Left ventricle myocardium superior (tissue), 1 donor: ENCODE measurements at regions not wholly inside any gene's neighbourhood (a gene's known extent, or its start where the extent isn't known, plus 50 kb on each side); places are given as distances from the start of the nearest gene placed in this dataset.

Experiments
- ATAC-seq: fragments of 200-7000 bp; cut with Tn5 transposase; one replicate; pipeline ENCODE4 v1.9.1; 2020; ENCODE audit warnings: mild to moderate bottlenecking, moderate library complexity
- DNase-seq: peaks from one replicate; pipeline ENCODE4 v3.0.0-alpha.2; 2020
- intact Hi-C: fragments of 100-400 bp; cut with micrococcal nuclease; formaldehyde crosslinking; loops from one replicate; pipeline ENCODE4 v1.11.0; 2022
- donor health status: DM: no; HTN: yes; CAD: no; lungs with severe emphysema.

- intact Hi-C loops: no loop called here
- ATAC-seq (no peak), DNase-seq (no peak)
Measured at GRCh38 chr4:133920236-133920635, 281.4 kb downstream of the PABPC4L start.

- no peak for ATAC-seq
- intact Hi-C loops: no loop called here
- DNase-seq: no peak
Measured at GRCh38 chr4:133910165-133910564, 291.4 kb downstream of the PABPC4L start.

DNA sequence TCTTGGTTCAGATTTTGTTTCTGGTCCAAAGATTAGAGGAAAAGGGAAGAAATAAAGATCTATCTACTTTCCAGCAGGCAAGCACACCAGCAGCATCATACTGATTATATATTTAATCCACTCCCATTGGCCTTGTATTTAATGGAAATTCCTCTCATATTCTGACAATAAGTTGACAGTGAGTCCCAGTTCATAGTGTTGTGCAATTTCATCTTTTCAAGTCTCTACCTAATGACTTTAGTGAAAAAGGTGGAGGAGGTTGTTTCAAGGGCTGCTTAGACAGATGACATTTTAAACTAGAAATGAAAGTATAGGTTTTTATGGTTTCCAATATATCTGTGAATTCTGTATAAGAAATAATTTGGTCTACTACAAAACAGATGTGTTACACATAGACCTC lies 298.6 kb downstream of the PABPC4L start:
- DNase-seq: no peak
- no peak for ATAC-seq
- intact Hi-C loops: no loop called here

DNA sequence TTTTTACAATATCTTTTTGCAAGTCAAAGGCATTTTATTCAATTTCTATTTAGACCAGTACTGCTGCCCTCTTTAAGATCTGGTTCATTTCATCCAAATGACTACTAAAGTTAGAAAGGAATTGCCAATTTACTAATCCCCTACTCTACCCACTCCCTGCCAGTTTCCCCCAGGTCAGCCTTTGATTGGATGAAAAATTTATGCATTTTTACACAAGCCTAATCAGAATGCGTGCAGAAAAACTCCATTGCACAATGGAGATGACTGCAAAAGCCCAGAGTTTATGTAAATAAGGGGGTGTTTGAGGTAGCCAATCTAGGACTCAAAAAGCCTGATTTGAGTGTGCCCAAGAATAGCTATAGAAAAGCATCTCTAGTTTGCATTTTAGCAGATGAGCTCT lies 310.6 kb downstream of the PABPC4L start:
- no peak for ATAC-seq
- intact Hi-C loops: no loop called here
- DNase-seq: no peak

GRCh38 chr4:133887723-133888122 lies 313.9 kb downstream of the PABPC4L start:
- DNase-seq (no peak), ATAC-seq (no peak)
- intact Hi-C loops: no loop called here

DNA sequence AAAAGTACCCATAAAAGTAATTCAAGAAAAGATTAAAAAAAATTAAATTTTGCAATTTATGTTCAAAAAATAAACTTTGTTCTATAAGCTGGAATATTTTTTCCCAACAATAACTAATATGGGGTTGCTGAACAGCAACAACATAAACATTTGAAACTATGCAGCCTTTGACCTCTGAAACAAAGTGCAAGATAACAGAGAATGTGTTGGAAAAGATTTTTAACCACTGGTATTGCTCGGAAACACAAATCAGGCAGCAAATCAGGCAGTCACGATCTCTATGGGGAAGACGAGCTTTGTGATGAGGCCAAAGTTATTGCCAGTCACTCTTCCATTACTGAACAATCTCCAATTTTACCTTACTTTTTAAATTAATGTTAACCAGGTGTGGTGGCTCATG lies 332.1 kb downstream of the PABPC4L start:
- intact Hi-C loops: no loop called here
- DNase-seq (no peak), ATAC-seq (no peak)

DNA sequence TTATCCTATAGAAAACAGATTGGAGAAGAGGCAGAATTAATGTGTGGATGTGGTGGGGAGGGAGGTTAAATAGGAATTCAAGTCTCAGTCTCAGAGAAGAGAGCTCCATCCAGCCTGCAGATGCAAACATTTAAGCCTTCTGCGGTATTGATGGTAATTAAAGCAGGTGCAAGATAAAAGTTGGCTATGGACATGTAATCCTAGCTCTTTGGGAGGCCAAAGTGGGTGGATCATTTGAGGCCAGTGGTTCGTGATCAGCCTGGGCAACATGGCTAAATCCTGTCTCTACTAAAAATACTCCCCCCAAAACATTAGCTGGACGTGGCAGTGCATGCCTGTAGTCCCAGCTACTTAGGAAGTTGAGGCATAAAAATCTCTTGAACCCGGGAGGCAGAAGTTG lies 332.7 kb downstream of the PABPC4L start:
- no peak for DNase-seq
- intact Hi-C loops: no loop called here
- no peak for ATAC-seq

- no peak for ATAC-seq
- DNase-seq: no peak
- intact Hi-C loops: no loop called here
Measured at GRCh38 chr4:133866328-133866699, 335.3 kb downstream of the PABPC4L start.

DNA sequence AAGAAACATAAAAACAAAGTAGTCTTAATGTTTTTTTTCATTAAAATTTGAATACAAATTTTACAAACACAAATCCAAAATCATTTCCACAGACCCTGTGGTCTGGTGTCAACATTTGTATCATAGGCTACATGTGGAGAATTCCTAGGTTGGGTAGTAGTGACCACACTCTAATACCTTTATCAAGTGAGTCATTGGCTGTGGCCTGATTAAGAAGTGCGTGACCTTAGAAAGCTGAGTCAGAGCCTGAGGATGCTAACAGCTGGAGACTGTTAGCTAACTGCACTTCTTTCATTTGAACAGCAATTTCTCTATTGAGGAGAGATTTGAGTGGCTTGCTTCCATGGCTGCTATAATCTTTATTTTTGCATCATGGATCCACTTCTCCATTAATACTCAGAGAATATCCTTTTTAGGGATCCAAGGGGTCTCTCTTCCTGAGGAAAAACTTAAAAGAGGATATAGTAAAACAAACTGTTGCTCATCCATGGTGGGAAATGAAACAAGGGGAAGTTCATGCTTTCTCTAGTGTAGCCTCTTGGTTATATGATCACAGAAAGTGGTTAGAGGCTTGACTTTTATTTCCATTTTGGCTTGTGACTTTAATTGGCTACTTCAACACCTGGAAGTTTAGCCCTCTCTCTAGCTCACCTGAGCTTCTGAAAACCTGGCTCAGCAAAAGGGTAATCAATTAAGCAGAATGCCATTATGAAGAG lies 335.8 kb downstream of the PABPC4L start:
- DNase-seq (no peak), ATAC-seq (peak; percentile 31)
- intact Hi-C loops: no loop called here

- intact Hi-C loops: no loop called here
- DNase-seq (no peak), ATAC-seq (no peak)
Measured at GRCh38 chr4:133863153-133863552, 338.4 kb downstream of the PABPC4L start.

DNA sequence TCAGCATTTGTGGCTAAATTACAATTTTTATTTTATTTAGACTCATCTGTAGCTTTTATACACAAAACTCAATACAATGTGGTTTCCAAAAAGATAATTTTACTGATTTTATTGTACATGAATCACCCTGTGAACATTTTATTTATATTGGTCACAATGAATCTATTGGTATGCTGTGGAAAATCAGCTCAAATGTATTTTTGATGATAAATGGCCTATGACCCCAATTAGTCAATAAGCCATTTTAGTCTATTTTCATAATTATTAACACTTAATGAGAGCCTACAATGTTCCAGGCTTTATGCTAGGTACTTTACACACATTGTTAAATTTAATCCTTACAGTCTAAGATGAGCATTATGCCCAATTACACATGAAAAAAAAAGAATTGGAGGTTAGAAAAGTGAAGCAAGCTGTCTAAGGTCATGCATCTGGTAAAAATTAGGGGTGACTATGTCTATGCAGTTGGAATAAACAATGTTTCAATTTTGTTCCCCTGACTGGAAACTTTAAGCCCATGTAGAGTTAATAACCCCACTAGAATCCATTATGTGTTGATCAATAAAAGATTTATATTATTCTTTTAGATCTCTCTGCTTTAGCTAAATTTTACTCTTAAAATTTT lies 344.7 kb downstream of the PABPC4L start:
- intact Hi-C loops: no loop called here
- ATAC-seq: no peak

DNA sequence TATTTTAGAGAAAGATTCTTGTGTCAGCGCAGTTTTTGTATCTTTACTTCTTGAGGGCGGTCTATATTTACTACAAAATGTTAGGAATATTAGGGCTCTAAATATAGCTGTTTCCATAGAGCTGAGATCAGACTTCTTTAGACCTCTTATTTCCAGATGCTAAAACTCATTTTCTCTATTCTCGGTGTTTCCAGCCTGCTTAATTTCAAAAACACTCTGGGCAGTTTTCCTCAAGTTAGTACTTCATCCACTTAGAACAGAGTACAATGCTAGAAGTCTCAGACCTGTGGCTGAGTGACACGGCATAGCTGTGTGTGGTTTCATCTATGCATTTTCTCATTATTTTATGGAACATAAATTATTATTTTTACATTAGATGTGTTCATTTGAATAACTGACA lies 346.6 kb downstream of the PABPC4L start:
- ATAC-seq (no peak), DNase-seq (no peak)
- intact Hi-C loops: no loop called here

More for the DNA sequence above, 344.7 kb downstream of the PABPC4L start:
- no peak for DNase-seq

- ATAC-seq (no peak), DNase-seq (no peak)
- intact Hi-C loops: no loop called here
Measured at GRCh38 chr4:133839326-133839725, 362.3 kb downstream of the PABPC4L start.

- no peak for DNase-seq
- no peak for ATAC-seq
- intact Hi-C loops: no loop called here
Measured at GRCh38 chr4:133823177-133823576, 378.4 kb downstream of the PABPC4L start.

DNA sequence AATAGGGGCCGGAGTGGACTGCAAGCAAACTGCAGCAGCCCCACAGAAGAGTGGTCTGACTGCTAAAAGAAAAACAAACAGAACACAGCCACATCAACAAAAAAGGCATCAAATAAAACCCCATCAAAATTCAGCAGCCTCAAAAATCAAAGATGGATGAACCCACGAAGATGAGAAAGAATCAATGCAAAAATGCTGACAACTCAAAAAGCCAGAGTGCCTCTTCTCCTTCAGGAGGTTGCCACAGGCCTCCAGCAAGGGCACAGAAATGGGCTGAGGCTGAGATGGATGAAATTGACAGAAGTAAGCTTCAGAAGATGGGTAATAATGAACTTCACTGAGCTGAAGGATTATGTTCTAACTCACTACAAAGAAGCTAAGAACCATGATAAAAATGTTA lies 388.6 kb downstream of the PABPC4L start:
- intact Hi-C loops: no loop called here
- no peak for DNase-seq

GRCh38 chr4:133812236-133812635 lies 389.4 kb downstream of the PABPC4L start:
- intact Hi-C loops: no loop called here
- no peak for ATAC-seq

More for the DNA sequence above, 388.6 kb downstream of the PABPC4L start:
- no peak for ATAC-seq

DNA sequence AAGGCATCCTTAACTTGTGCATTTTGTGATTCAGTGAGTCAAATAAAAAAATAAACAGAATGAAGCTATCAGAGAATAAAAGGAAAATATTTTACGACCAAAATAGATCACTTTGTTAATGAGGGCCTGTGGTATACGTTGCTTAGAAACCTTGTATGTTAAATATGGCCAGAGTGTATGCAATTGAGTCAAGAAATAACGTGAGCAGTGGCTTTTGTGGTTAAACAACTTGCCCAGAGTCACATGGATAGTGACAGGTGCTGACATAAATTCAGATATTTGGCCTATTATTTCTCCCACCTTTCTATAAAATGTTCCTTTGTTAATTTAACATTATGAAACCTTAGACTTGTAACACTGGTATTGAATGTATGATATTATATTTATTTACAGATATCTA lies 393.4 kb downstream of the PABPC4L start:
- DNase-seq (no peak), ATAC-seq (no peak)
- intact Hi-C loops: no loop called here

More at GRCh38 chr4:133812236-133812635, 389.4 kb downstream of the PABPC4L start:
- DNase-seq: no peak

- intact Hi-C loops: no loop called here
- DNase-seq (no peak), ATAC-seq (no peak)
Measured at GRCh38 chr4:133803341-133803740, 398.2 kb downstream of the PABPC4L start.

DNA sequence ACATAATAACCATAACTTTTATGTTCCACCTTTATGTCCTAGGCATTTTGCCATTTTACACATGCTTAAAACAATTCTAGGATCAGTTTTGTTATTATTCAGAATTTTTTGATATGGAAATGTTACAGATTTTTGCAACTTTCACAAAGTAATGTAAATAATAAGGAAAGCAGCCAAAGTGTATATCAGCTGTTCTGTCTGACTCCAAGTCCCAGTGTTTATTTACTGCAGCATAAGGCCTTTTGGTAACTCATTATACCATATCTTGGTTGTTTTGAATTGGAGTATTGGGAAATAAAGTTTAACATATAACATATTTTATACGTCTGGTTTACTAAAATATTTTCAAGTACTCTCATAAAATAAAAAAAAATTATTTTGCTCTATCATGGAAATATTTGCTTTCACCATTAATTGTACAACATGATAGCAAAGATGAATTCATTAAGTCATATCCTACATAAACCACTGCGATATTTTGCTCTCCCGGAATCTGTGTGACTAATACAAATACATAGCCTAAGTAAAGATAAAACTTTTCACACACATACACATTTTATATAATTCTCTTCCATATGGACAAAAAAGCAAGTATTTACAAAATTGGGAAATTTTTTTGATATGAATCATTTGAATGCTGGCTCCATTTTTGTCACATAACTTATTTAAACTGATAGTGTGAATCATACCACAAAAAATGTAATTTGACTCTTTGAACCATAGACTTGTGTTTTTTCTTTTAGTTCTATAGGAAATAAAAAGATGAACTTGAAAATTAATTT lies 399.0 kb downstream of the PABPC4L start:
- intact Hi-C loops: no loop called here
- ATAC-seq (no peak), DNase-seq (no peak)

GRCh38 chr4:133801883-133802282 lies 399.7 kb downstream of the PABPC4L start:
- DNase-seq (no peak), ATAC-seq (no peak)
- intact Hi-C loops: no loop called here
